ENCODE measurements at regions not wholly inside any gene's neighbourhood (a gene's known extent, or its start where the extent isn't known, plus 50 kb on each side); places are given as distances from the start of the nearest gene placed in this dataset.

- dilution Hi-C loops (cut with MboI; ENCODE audit: extremely low pct_ligation_motif_present, low sequenced_read_pairs), result no loop called here
- no peaks in the 10 kb centered on the region for H4K20me1 ChIP-seq (replicated peaks; ENCODE audit: control insufficient read depth, extremely low read depth, insufficient read depth, low read length)
- no peaks in the 10 kb centered on the region for H3K9me3 ChIP-seq (replicated peaks; ENCODE audit: control insufficient read depth, insufficient read depth, low read length)
- no peak for FAIRE-seq
- H3K79me2 ChIP-seq (ENCODE audit: control insufficient read depth, insufficient read depth, low read length), result no peaks in the 10 kb centered on the region
- ChIA-PET POLR2A (no interaction called here), CTCF (no interaction called here)
- H3K4me1 ChIP-seq (ENCODE audit: control insufficient read depth, extremely low read depth, insufficient read depth, low read length), result no peaks in the 10 kb centered on the region
- no peaks in the 10 kb centered on the region for H3K9me1 ChIP-seq (replicated peaks; ENCODE audit: control insufficient read depth, extremely low read depth, insufficient read depth, low read length)
- no peak overlapping the region for H3K4me2 ChIP-seq (ENCODE audit: insufficient read depth, low read length)
- no peak overlapping the region for H3K9ac ChIP-seq (replicated peaks; ENCODE audit: extremely low read depth, insufficient read depth, low read length)
- no peak for DNase-seq (ENCODE audit: low read depth, low spot score)
- TF ChIP-seq, protein P1, sequence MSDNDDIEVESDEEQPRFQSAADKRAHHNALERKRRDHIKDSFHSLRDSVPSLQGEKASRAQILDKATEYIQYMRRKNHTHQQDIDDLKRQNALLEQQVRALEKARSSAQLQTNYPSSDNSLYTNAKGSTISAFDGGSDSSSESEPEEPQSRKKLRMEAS (IDR thresholded peaks at IDR 0.05; ENCODE audit: insufficient read depth, insufficient read length), result no peak
- TF ChIP-seq FOS (IDR thresholded peaks at IDR 0.05; ENCODE audit: borderline replicate concordance, insufficient read depth, low read length) (no peak), POLR2AphosphoS5 (IDR thresholded peaks at IDR 0.05; ENCODE audit: insufficient read depth, low read depth, low read length) (no peak), MYC (IDR thresholded peaks at IDR 0.05; ENCODE audit: low read depth, low read length) (no peak), POLR2A (IDR thresholded peaks at IDR 0.05; ENCODE audit: low read depth, low read length) (no peak), JUN (IDR thresholded peaks at IDR 0.05; ENCODE audit: borderline replicate concordance, insufficient read depth, insufficient read length, low read depth) (no peak), EZH2 (IDR thresholded peaks at IDR 0.05; ENCODE audit: borderline replicate concordance, low read depth, low read length, severe bottlenecking) (no peak), GATA2 (IDR thresholded peaks at IDR 0.05; ENCODE audit: insufficient read depth, insufficient read length, low read depth, low read length) (no peak)
- TF ChIP-seq, protein P2, sequence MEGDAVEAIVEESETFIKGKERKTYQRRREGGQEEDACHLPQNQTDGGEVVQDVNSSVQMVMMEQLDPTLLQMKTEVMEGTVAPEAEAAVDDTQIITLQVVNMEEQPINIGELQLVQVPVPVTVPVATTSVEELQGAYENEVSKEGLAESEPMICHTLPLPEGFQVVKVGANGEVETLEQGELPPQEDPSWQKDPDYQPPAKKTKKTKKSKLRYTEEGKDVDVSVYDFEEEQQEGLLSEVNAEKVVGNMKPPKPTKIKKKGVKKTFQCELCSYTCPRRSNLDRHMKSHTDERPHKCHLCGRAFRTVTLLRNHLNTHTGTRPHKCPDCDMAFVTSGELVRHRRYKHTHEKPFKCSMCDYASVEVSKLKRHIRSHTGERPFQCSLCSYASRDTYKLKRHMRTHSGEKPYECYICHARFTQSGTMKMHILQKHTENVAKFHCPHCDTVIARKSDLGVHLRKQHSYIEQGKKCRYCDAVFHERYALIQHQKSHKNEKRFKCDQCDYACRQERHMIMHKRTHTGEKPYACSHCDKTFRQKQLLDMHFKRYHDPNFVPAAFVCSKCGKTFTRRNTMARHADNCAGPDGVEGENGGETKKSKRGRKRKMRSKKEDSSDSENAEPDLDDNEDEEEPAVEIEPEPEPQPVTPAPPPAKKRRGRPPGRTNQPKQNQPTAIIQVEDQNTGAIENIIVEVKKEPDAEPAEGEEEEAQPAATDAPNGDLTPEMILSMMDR (IDR thresholded peaks at IDR 0.05; ENCODE audit: extremely low read depth in 1 of 2, insufficient read depth in 1 of 2, low read depth in 1 of 2, low read length in 2 of 2), result no peak
- H3K36me3 ChIP-seq (ENCODE audit: control insufficient read depth in 2 of 2, extremely low read depth in 1 of 2, insufficient read depth in 2 of 2, low read length in 2 of 2), result no peaks in the 10 kb centered on the region
- intact Hi-C loops (cut with micrococcal nuclease), result no loop called here
- no peak overlapping the region for H2AFZ ChIP-seq (ENCODE audit: low read depth, low read length)
- H3K27me3 ChIP-seq (ENCODE audit: control insufficient read depth in 2 of 2, insufficient read depth in 2 of 2, low read length in 2 of 2), result no peaks in the 10 kb centered on the region
- no peak overlapping the region for H3K4me3 ChIP-seq (replicated peaks in 1 of 3; ENCODE audit: insufficient read depth in 1 of 3, low read depth in 1 of 3, low read length in 3 of 3)
- no TSS peak for BruUV-seq (replicated peaks)
- H3K27ac ChIP-seq (ENCODE audit: insufficient read depth, low read depth, low read length), result no peak overlapping the region
Measured at GRCh38 chr1:72705921-72706320, 423.6 kb upstream of the NEGR1 start.

All from endothelial cell of umbilical vein (primary cell).